Effector memory CD4-positive, alpha-beta T cell (primary cell): ENCODE measurements at regions not wholly inside any gene's neighbourhood (a gene's known extent, or its start where the extent isn't known, plus 50 kb on each side); places are given as distances from the start of the nearest gene placed in this dataset.

Experiments used
- DNase-seq, 3 donors: peaks; one replicate each; pipeline ENCODE4 v3.0.0-alpha.2; 2020
- H3K27ac ChIP-seq: 2 replicates; pipeline ENCODE4 v1.7.0; 2013; ENCODE audit warnings: mild to moderate bottlenecking, low read length, moderate library complexity; ENCODE audit not compliant: insufficient read depth, poor library complexity, severe bottlenecking
- H3K27me3 ChIP-seq: replicated peaks from 2 replicates; pipeline ENCODE4 v1.7.0; 2013; ENCODE audit warnings: mild to moderate bottlenecking, low read length; ENCODE audit not compliant: insufficient read depth, control insufficient read depth, poor library complexity, severe bottlenecking
- H3K36me3 ChIP-seq: 2 replicates; pipeline ENCODE4 v1.7.0; 2013; ENCODE audit warnings: mild to moderate bottlenecking, low read length, moderate library complexity; ENCODE audit not compliant: control insufficient read depth, insufficient read depth
- H3K4me1 ChIP-seq: 2 replicates; pipeline ENCODE4 v1.7.0; 2013; ENCODE audit warnings: low read length, mild to moderate bottlenecking; ENCODE audit not compliant: control insufficient read depth, insufficient read depth, poor library complexity, severe bottlenecking
- H3K4me3 ChIP-seq: 2 replicates; pipeline ENCODE4 v1.7.0; 2013; ENCODE audit warnings: low read length, low read depth, mild to moderate bottlenecking; ENCODE audit not compliant: insufficient read depth, poor library complexity, severe bottlenecking
- H3K9me3 ChIP-seq: 2 replicates; pipeline ENCODE4 v1.7.0; 2013; ENCODE audit warnings: mild to moderate bottlenecking, low read length, moderate library complexity; ENCODE audit not compliant: control insufficient read depth

DNA sequence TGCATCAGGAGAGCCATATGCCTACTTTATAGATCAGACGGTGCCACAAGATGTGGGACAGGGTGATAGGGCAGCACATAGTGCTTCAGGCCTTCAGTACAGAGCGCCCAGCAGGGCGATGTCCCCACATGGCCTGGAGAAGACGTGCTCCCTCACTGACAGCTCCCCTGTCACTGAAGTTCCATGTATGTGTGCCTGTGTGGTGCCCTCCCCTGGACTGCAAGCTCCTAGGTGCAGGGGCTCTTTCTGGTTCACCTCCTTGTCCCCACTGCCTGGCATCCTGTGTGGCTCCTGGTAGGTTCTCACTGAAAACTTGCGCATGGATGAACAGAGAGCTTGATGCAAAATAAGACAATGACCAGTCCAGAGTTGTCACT lies 233.1 kb downstream of the GADD45G start:
- no peaks in the 10 kb centered on the region for H3K36me3 ChIP-seq
- no peak overlapping the region for H3K27ac ChIP-seq
- no peaks in the 10 kb centered on the region for H3K9me3 ChIP-seq
- H3K27me3 ChIP-seq, result no peaks in the 10 kb centered on the region
- no peak overlapping the region for H3K4me3 ChIP-seq
- DNase-seq, result no peak
- H3K4me1 ChIP-seq, result no peaks in the 10 kb centered on the region

- H3K9me3 ChIP-seq, result no peaks in the 10 kb centered on the region
- no peaks in the 10 kb centered on the region for H3K4me1 ChIP-seq
- H3K4me3 ChIP-seq, result no peak overlapping the region
- H3K27ac ChIP-seq, result no peak overlapping the region
- no peaks in the 10 kb centered on the region for H3K36me3 ChIP-seq
- no peaks in the 10 kb centered on the region for H3K27me3 ChIP-seq
- no peak for DNase-seq
Measured at GRCh38 chr9:89838621-89839020, 233.8 kb downstream of the GADD45G start.

DNA sequence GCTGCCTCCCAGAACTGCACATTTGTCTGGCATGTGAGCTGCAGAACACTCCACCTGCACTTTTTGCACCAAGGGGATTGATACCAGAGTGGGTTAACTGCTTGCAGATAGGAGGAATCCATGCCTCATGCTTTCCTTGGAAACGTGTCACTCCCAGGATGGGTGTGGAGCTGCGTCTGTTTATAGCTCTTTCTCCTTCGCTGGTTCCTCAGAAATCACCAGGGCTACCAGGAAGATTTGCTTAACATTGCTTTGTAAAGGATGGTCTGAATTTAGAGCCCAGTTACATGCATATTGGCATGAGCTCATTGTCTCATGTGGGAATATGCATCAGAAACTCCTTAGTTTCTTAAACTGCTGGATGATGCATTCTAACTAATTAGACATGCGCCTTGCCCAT lies 234.6 kb downstream of the GADD45G start:
- Histone ChIP-seq H3K4me1 (no peaks in the 10 kb centered on the region), H3K9me3 (no peaks in the 10 kb centered on the region), H3K4me3 (no peak overlapping the region), H3K27me3 (no peaks in the 10 kb centered on the region), H3K36me3 (no peaks in the 10 kb centered on the region), H3K27ac (no peak overlapping the region)
- DNase-seq, result no peak

DNA sequence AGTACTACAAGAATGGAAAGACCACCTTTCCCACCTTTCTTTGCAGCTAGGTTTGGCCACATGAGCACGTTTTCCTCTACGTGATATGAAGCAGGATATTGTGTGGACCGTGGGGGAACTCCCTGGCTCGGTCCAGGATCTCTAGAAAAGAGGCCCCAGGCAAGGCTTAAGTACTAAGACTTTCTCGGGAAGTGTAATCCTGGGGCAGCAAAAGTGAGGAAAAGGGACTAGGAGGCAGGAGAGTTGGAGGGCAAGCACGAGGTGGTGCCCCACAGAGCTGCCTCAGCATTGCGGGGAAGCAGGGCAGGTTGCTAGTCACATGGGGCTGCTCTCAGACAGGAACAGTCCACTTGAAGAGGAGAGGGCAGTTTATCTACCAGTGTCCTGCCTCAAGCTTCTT lies 235.1 kb downstream of the GADD45G start:
- Histone ChIP-seq H3K27me3 (no peaks in the 10 kb centered on the region), H3K4me1 (no peaks in the 10 kb centered on the region), H3K36me3 (no peaks in the 10 kb centered on the region), H3K4me3 (no peak overlapping the region), H3K9me3 (no peaks in the 10 kb centered on the region), H3K27ac (no peak overlapping the region)
- DNase-seq, result no peak

GRCh38 chr9:89841456-89841855 lies 236.6 kb downstream of the GADD45G start:
- no peak overlapping the region for H3K4me3 ChIP-seq
- DNase-seq, result no peak
- H3K4me1 ChIP-seq, result no peaks in the 10 kb centered on the region
- H3K27ac ChIP-seq, result no peak overlapping the region
- no peaks in the 10 kb centered on the region for H3K36me3 ChIP-seq
- H3K9me3 ChIP-seq, result no peaks in the 10 kb centered on the region
- no peaks in the 10 kb centered on the region for H3K27me3 ChIP-seq

DNA sequence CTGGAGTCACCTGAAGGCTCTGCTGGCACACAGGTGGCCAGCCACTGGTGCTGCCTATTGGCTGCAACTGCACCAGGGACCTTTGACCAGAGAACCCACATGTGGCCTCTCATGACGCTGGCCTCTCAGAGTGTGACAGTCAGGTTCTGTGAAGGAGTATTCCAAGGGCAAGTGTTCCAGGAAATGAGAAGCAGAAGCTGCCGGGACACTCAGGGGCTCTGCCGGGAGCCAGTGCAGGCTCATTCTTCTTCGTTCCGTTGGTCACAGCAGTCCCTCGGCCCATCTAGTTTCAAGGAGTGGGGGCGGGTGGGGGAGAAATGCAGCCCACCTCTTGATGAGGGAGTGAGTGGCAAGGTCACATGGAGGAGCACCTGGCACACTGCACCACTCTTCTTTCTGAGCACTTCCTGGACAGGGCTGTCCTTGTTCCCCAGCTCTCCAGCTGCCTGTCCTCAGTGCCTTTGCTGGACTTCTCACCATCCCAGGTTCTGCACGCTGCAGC lies 237.5 kb downstream of the GADD45G start:
- Histone ChIP-seq H3K4me3 (no peak overlapping the region), H3K9me3 (no peaks in the 10 kb centered on the region), H3K27ac (no peak overlapping the region), H3K4me1 (no peaks in the 10 kb centered on the region), H3K36me3 (no peaks in the 10 kb centered on the region), H3K27me3 (no peaks in the 10 kb centered on the region)
- DNase-seq, result no peak

DNA sequence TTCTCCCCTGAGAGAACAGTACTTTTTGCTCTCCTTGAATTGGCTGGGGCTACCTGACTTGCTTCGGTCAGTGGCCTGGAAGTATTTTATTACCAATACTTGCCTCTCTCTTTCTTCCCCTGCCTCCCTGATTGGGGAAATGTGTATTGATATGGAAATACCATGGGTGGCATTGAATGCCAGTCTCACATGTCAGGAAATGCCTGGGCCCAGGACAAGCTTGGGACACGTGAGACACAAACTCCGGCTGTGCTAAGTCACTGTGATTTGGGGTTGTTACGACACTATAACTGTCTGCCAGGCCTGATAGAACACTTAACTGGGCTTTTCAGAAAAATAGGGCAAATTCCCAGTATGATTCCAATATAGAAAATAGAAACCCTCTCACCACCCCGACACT lies 238.3 kb downstream of the GADD45G start:
- H3K9me3 ChIP-seq, result no peaks in the 10 kb centered on the region
- no peak overlapping the region for H3K4me3 ChIP-seq
- DNase-seq, result no peak
- H3K36me3 ChIP-seq, result no peaks in the 10 kb centered on the region
- no peaks in the 10 kb centered on the region for H3K27me3 ChIP-seq
- H3K4me1 ChIP-seq, result no peaks in the 10 kb centered on the region
- no peak overlapping the region for H3K27ac ChIP-seq

DNA sequence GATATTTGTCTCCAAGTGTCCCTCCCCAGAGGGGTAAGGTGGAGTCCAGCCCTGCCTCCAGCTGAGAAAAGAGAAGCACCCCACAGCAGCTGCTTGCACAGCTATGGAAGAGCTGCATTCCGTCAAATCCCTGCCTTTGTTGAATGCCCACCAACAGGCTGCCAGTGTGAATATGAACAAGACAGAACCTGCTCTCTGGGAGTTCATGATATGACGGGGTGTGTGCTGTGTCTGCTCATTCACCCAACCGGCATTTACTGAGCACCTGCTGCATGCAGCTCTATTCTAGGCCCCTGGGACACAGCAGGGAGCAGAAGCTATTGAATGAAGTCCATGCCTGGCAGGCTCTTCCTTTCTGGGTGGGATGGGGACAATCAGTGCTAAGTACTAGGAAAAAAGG lies 238.8 kb downstream of the GADD45G start:
- H3K9me3 ChIP-seq, result no peaks in the 10 kb centered on the region
- no peaks in the 10 kb centered on the region for H3K27me3 ChIP-seq
- DNase-seq, result no peak

DNA sequence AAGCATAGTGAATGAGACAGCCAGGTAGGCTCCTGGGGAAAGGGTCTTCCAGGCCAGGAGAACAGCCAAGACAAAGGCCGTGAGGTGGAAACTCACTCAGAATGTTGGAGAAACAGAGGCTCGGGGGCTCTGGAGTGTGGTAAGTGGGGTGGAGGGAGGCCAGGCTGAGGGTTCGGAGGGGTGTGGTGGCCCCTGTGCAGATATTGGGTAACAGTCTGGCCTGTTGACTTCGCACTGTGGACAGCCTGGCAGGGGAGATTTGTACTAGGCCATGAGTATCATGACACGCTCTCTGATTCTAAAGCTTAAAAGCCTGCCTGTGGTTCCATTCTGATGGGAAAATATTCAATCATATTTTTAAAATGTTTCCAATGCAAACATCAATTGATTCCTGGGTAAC lies 239.3 kb downstream of the GADD45G start:
- Histone ChIP-seq H3K27me3 (no peaks in the 10 kb centered on the region), H3K4me3 (no peak overlapping the region), H3K36me3 (no peaks in the 10 kb centered on the region), H3K9me3 (no peaks in the 10 kb centered on the region), H3K27ac (no peak overlapping the region), H3K4me1 (no peaks in the 10 kb centered on the region)
- DNase-seq, result no peak

More for the DNA sequence above, 238.8 kb downstream of the GADD45G start:
- no peaks in the 10 kb centered on the region for H3K36me3 ChIP-seq
- no peaks in the 10 kb centered on the region for H3K4me1 ChIP-seq
- no peak overlapping the region for H3K4me3 ChIP-seq
- H3K27ac ChIP-seq, result no peak overlapping the region

DNA sequence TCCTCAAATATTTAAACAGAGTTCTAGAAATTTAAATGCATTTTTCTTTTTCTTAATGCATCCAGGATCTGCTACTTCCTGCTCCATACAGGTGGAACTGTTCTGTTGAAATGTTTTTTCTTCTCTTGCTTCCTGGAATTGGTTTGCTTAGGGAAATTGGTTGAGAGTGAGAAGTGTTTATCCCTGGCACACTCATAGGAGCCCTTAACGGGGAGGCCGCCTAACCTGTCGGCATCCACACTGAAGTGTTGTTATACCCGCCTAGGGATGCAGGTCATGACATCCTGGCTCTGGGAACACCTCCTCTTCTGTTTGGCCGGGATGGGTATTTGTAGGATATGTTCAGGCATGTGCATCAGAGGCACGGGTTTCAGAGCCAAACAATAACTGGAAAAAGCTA lies 239.7 kb downstream of the GADD45G start:
- H3K4me3 ChIP-seq, result no peak overlapping the region
- no peaks in the 10 kb centered on the region for H3K36me3 ChIP-seq
- H3K9me3 ChIP-seq, result no peaks in the 10 kb centered on the region
- H3K27me3 ChIP-seq, result no peaks in the 10 kb centered on the region
- no peak for DNase-seq
- H3K27ac ChIP-seq, result no peak overlapping the region
- no peaks in the 10 kb centered on the region for H3K4me1 ChIP-seq

DNA sequence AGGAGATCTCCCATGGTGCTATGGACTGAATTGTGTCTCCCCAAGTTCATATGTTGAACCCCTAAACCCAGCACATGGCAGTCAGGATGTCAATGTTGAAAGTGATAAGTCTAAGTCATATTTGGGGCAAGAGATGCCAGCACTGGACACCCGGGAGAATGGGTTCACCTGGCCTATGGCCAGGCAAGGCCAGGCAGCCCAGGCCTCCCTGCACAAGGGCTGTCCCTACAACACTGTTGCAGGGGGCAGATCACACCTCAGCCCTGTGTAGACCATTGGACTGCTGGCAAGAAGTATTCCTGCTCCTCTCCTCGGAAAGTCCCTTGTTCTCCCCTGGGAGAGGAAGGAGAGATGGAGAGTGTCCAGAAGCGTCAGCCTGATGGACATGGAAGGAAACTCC lies 240.5 kb downstream of the GADD45G start:
- no peaks in the 10 kb centered on the region for H3K27me3 ChIP-seq
- H3K4me3 ChIP-seq, result no peak overlapping the region
- H3K27ac ChIP-seq, result no peak overlapping the region
- no peaks in the 10 kb centered on the region for H3K9me3 ChIP-seq
- no peaks in the 10 kb centered on the region for H3K4me1 ChIP-seq
- DNase-seq, result no peak
- no peaks in the 10 kb centered on the region for H3K36me3 ChIP-seq
